Astrocyte (in vitro differentiated cells and primary cell): ENCODE measurements at regions not wholly inside any gene's neighbourhood (a gene's known extent, or its start where the extent isn't known, plus 50 kb on each side); places are given as distances from the start of the nearest gene placed in this dataset.

Source experiments
- CTCF ChIP-seq: IDR thresholded peaks from 2 replicates; pipeline ENCODE4 v1.5.1; 2011; ENCODE audit warnings: low read depth, mild to moderate bottlenecking, inconsistent platforms, low read length, moderate library complexity; ENCODE audit not compliant: insufficient read depth
- EZH2 ChIP-seq: IDR thresholded peaks from 2 replicates; pipeline ENCODE4 v1.6.1; 2012; ENCODE audit warnings: mild to moderate bottlenecking, low read length, inconsistent platforms; ENCODE audit not compliant: insufficient read depth

- TF ChIP-seq EZH2 (no peak), CTCF (no peak)
These were observed 122.3 kb upstream of the GPC6 start for GRCh38 chr13:93104270-93104669.
